HEK293 (cell line): ENCODE measurements at regions not wholly inside any gene's neighbourhood (a gene's known extent, or its start where the extent isn't known, plus 50 kb on each side); places are given as distances from the start of the nearest gene placed in this dataset.
A peak's percentile ranks its signal among the peaks of the same experiment; 100 is the strongest.

Experiments
- FEZF1 ChIP-seq: fragments of 450-650 bp; formaldehyde crosslinking; IDR thresholded peaks from 2 replicates; pipeline ENCODE4 v1.5.1; 2016; ENCODE audit warnings: missing biosample characterization, missing genetic modification characterization
- GFI1B ChIP-seq: fragments of 450-650 bp; formaldehyde crosslinking; IDR thresholded peaks from 2 replicates; pipeline ENCODE4 v1.5.1; 2016; ENCODE audit warnings: missing biosample characterization, missing genetic modification characterization
- KLF10 ChIP-seq: fragments of 450-650 bp; IDR thresholded peaks from 2 replicates; pipeline ENCODE4 v1.5.1; 2018; ENCODE audit warnings: missing biosample characterization, mild to moderate bottlenecking, missing genetic modification characterization
- KLF16 ChIP-seq: fragments of 450-650 bp; formaldehyde crosslinking; IDR thresholded peaks from 2 replicates; pipeline ENCODE4 v1.5.1; 2017; ENCODE audit warnings: missing biosample characterization, missing genetic modification characterization
- MEIS1 ChIP-seq: sonication (generic); formaldehyde crosslinking; IDR thresholded peaks from 2 replicates; pipeline ENCODE4 v1.8.1; 2022; ENCODE audit warnings: missing genetic modification reagents, mild to moderate bottlenecking, borderline replicate concordance
- OVOL3 ChIP-seq: fragments of 450-650 bp; formaldehyde crosslinking; IDR thresholded peaks from 2 replicates; pipeline ENCODE4 v1.5.1; 2016; ENCODE audit warnings: missing biosample characterization, missing genetic modification characterization
- YY1 ChIP-seq: fragments of 450-650 bp; formaldehyde crosslinking; IDR thresholded peaks from 2 replicates; pipeline ENCODE4 v1.5.1; 2018; ENCODE audit warnings: missing biosample characterization, missing genetic modification characterization
- ZBTB17 ChIP-seq: fragments of 450-650 bp; formaldehyde crosslinking; IDR thresholded peaks from 2 replicates; pipeline ENCODE4 v1.5.1; 2016; ENCODE audit warnings: missing biosample characterization, missing genetic modification characterization
- ZNF146 ChIP-seq: fragments of 450-650 bp; formaldehyde crosslinking; IDR thresholded peaks from 2 replicates; pipeline ENCODE4 v1.5.1; 2016; ENCODE audit warnings: missing biosample characterization, missing genetic modification characterization
- ZNF174 ChIP-seq: fragments of 450-650 bp; formaldehyde crosslinking; IDR thresholded peaks from 2 replicates; pipeline ENCODE4 v1.5.0; 2017; ENCODE audit warnings: missing biosample characterization, mild to moderate bottlenecking, missing genetic modification characterization
- ZNF214 ChIP-seq: fragments of 450-650 bp; formaldehyde crosslinking; IDR thresholded peaks from 2 replicates; pipeline ENCODE4 v1.5.1; 2017; ENCODE audit warnings: missing biosample characterization, mild to moderate bottlenecking, missing genetic modification characterization, borderline replicate concordance
- ZNF350 ChIP-seq: fragments of 450-650 bp; formaldehyde crosslinking; IDR thresholded peaks from 2 replicates; pipeline ENCODE4 v1.5.0; 2017; ENCODE audit warnings: missing biosample characterization, mild to moderate bottlenecking, missing genetic modification characterization
- ZNF366 ChIP-seq: fragments of 450-650 bp; formaldehyde crosslinking; conservative IDR thresholded peaks from 2 replicates; pipeline ENCODE4 v1.5.1; 2016; ENCODE audit warnings: missing biosample characterization, missing genetic modification characterization
- ZNF391 ChIP-seq: fragments of 450-650 bp; formaldehyde crosslinking; IDR thresholded peaks from 2 replicates; pipeline ENCODE4 v1.5.1; 2016; ENCODE audit warnings: low read depth, missing biosample characterization, missing genetic modification characterization, borderline replicate concordance
- ZNF48 ChIP-seq: fragments of 450-650 bp; formaldehyde crosslinking; IDR thresholded peaks from 2 replicates; pipeline ENCODE4 v1.5.1; 2016; ENCODE audit warnings: missing biosample characterization, missing genetic modification characterization
- ZNF549 ChIP-seq: fragments of 450-650 bp; IDR thresholded peaks from 2 replicates; pipeline ENCODE4 v1.5.1; 2018; ENCODE audit warnings: missing biosample characterization, missing genetic modification characterization, mild to moderate bottlenecking, inconsistent platforms, moderate library complexity
- ZNF658 ChIP-seq: fragments of 450-650 bp; formaldehyde crosslinking; IDR thresholded peaks from 2 replicates; pipeline ENCODE4; 2016; ENCODE audit warnings: missing biosample characterization, missing genetic modification characterization
- ZNF670 ChIP-seq: fragments of 450-650 bp; formaldehyde crosslinking; IDR thresholded peaks from 2 replicates; pipeline ENCODE4 v1.5.1; 2016; ENCODE audit warnings: missing biosample characterization, missing genetic modification characterization, low read depth
- ZNF701 ChIP-seq: fragments of 450-650 bp; formaldehyde crosslinking; IDR thresholded peaks from 2 replicates; pipeline ENCODE4 v1.5.1; 2016; ENCODE audit warnings: missing biosample characterization, missing genetic modification characterization
- ZNF777 ChIP-seq: fragments of 450-650 bp; formaldehyde crosslinking; IDR thresholded peaks from 2 replicates; pipeline ENCODE4 v1.5.1; 2017; ENCODE audit warnings: missing biosample characterization, missing genetic modification characterization, borderline replicate concordance
- ZNF830 ChIP-seq: fragments of 450-650 bp; IDR thresholded peaks from 2 replicates; pipeline ENCODE4 v1.5.0; 2018; ENCODE audit warnings: missing biosample characterization, missing genetic modification characterization, low read depth, mild to moderate bottlenecking, moderate library complexity
- ZSCAN16 ChIP-seq: fragments of 450-650 bp; formaldehyde crosslinking; IDR thresholded peaks from 2 replicates; pipeline ENCODE4 v1.5.1; 2016; ENCODE audit warnings: missing biosample characterization, missing genetic modification characterization
- TF ChIP-seq, protein P1 (sequence below): fragments of 450-650 bp; formaldehyde crosslinking; optimal IDR thresholded peaks from 2 replicates; pipeline ENCODE3; 2016; ENCODE audit warnings: missing biosample characterization, mild to moderate bottlenecking, missing genetic modification characterization
- TF ChIP-seq, protein P2 (sequence below): fragments of 450-650 bp; IDR thresholded peaks from 2 replicates; pipeline ENCODE4 v1.5.1; 2018; ENCODE audit warnings: missing biosample characterization, missing genetic modification characterization
- TF ChIP-seq, protein P3 (sequence below): fragments of 450-650 bp; formaldehyde crosslinking; IDR thresholded peaks from 2 replicates; pipeline ENCODE4 v1.5.1; 2017; ENCODE audit warnings: missing biosample characterization, missing genetic modification characterization
- TF ChIP-seq, protein P4 (sequence below): fragments of 450-650 bp; formaldehyde crosslinking; IDR thresholded peaks from 2 replicates; pipeline ENCODE4 v1.5.1; 2017; ENCODE audit warnings: missing biosample characterization, missing genetic modification characterization
- TF ChIP-seq, protein P5 (sequence below): fragments of 450-650 bp; formaldehyde crosslinking; IDR thresholded peaks from 2 replicates; pipeline ENCODE4 v1.5.1; 2016; ENCODE audit warnings: missing biosample characterization, missing genetic modification characterization
- TF ChIP-seq, protein P6 (sequence below): fragments of 450-650 bp; formaldehyde crosslinking; IDR thresholded peaks from 2 replicates; pipeline ENCODE4 v1.5.1; 2016; ENCODE audit warnings: missing biosample characterization, missing genetic modification characterization
- TF ChIP-seq, protein P7 (sequence below): fragments of 450-650 bp; formaldehyde crosslinking; IDR thresholded peaks from 2 replicates; pipeline ENCODE4 v1.5.1; 2016; ENCODE audit warnings: missing biosample characterization, missing genetic modification characterization

DNA sequence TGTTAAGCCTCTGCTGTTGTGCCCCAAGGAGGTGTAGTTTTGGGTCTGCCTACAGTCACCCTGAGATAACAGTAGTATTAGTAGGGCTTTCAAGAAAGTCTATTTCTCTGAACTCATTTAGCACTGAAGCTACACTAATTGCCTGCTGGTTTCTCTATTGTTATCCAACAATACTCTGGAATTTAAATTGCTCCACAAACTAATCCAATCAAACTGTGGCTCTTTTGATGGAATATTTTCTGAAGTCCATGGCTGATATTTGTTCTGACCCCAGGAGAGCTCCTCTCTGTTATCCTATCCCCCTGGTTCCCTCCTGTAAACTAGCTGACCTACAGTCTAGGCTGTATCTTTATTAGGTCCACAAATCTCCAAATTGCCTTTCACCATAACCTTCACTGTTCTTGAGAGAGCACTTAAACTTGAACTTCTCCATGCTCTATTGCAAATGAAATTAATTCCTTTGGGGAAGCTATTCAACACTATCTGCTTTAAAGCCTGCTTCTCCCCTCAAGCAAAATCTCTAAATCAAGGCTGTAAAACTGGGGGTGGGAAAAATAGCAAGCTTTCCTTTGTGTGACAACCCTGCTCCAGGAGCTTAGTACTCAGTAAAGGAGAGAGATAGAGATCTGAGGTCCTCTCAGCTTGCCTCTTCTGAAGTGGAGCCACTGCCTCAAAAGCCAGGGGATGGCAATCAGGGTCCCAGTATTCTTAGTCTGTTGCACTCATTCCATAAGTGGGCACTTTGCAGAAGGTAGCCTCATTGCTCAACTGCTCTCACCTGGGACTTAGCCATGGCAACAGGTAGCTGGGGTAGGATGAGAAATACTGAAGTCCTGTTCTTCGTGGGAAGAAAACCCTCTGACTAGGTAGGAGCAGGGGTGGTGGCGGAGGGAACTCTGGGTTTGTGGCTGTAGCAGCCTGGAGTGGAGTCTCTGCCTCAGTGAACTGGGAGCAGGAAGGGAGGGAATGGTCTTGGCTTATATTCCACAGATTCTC, 110.9 kb downstream of the MACIR start (continued):
- TF ChIP-seq, protein P1, sequence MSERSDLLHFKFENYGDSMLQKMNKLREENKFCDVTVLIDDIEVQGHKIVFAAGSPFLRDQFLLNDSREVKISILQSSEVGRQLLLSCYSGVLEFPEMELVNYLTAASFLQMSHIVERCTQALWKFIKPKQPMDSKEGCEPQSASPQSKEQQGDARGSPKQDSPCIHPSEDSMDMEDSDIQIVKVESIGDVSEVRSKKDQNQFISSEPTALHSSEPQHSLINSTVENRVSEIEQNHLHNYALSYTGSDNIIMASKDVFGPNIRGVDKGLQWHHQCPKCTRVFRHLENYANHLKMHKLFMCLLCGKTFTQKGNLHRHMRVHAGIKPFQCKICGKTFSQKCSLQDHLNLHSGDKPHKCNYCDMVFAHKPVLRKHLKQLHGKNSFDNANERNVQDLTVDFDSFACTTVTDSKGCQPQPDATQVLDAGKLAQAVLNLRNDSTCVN (tag by site-specific recombination): no peak
- no peak for TF ChIP-seq YY1 (tag by site-specific recombination)
- TF ChIP-seq ZNF174: no peak
- peak; percentile 59; the same call in 1 of the 2 replicates for TF ChIP-seq OVOL3 (tag by site-specific recombination)
- TF ChIP-seq MEIS1 (CRISPR knock-in tag): no peak
- no peak for TF ChIP-seq ZNF391 (tag by site-specific recombination)
- no peak for TF ChIP-seq ZNF214 (tag by site-specific recombination)
- TF ChIP-seq, protein P2, sequence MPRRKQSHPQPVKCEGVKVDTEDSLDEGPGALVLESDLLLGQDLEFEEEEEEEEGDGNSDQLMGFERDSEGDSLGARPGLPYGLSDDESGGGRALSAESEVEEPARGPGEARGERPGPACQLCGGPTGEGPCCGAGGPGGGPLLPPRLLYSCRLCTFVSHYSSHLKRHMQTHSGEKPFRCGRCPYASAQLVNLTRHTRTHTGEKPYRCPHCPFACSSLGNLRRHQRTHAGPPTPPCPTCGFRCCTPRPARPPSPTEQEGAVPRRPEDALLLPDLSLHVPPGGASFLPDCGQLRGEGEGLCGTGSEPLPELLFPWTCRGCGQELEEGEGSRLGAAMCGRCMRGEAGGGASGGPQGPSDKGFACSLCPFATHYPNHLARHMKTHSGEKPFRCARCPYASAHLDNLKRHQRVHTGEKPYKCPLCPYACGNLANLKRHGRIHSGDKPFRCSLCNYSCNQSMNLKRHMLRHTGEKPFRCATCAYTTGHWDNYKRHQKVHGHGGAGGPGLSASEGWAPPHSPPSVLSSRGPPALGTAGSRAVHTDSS: no peak
- TF ChIP-seq, protein P3, sequence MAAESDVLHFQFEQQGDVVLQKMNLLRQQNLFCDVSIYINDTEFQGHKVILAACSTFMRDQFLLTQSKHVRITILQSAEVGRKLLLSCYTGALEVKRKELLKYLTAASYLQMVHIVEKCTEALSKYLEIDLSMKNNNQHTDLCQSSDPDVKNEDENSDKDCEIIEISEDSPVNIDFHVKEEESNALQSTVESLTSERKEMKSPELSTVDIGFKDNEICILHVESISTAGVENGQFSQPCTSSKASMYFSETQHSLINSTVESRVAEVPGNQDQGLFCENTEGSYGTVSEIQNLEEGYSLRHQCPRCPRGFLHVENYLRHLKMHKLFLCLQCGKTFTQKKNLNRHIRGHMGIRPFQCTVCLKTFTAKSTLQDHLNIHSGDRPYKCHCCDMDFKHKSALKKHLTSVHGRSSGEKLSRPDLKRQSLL (tag by site-specific recombination): no peak
- TF ChIP-seq, protein P4, sequence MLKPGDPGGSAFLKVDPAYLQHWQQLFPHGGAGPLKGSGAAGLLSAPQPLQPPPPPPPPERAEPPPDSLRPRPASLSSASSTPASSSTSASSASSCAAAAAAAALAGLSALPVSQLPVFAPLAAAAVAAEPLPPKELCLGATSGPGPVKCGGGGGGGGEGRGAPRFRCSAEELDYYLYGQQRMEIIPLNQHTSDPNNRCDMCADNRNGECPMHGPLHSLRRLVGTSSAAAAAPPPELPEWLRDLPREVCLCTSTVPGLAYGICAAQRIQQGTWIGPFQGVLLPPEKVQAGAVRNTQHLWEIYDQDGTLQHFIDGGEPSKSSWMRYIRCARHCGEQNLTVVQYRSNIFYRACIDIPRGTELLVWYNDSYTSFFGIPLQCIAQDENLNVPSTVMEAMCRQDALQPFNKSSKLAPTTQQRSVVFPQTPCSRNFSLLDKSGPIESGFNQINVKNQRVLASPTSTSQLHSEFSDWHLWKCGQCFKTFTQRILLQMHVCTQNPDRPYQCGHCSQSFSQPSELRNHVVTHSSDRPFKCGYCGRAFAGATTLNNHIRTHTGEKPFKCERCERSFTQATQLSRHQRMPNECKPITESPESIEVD: peak; percentile 93
- 0 out of 2 replicates have a peak, but pooled peaks have one; percentile 52 for TF ChIP-seq ZSCAN16 (tag by site-specific recombination)
- TF ChIP-seq, protein P5, sequence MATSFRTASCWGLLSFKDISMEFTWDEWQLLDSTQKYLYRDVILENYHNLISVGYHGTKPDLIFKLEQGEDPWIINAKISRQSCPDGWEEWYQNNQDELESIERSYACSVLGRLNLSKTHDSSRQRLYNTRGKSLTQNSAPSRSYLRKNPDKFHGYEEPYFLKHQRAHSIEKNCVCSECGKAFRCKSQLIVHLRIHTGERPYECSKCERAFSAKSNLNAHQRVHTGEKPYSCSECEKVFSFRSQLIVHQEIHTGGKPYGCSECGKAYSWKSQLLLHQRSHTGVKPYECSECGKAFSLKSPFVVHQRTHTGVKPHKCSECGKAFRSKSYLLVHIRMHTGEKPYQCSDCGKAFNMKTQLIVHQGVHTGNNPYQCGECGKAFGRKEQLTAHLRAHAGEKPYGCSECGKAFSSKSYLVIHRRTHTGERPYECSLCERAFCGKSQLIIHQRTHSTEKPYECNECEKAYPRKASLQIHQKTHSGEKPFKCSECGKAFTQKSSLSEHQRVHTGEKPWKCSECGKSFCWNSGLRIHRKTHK (tag by site-specific recombination): no peak
- TF ChIP-seq ZBTB17: no peak
- TF ChIP-seq, protein P6, sequence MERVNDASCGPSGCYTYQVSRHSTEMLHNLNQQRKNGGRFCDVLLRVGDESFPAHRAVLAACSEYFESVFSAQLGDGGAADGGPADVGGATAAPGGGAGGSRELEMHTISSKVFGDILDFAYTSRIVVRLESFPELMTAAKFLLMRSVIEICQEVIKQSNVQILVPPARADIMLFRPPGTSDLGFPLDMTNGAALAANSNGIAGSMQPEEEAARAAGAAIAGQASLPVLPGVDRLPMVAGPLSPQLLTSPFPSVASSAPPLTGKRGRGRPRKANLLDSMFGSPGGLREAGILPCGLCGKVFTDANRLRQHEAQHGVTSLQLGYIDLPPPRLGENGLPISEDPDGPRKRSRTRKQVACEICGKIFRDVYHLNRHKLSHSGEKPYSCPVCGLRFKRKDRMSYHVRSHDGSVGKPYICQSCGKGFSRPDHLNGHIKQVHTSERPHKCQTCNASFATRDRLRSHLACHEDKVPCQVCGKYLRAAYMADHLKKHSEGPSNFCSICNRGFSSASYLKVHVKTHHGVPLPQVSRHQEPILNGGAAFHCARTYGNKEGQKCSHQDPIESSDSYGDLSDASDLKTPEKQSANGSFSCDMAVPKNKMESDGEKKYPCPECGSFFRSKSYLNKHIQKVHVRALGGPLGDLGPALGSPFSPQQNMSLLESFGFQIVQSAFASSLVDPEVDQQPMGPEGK (tag by site-specific recombination): no peak
- no peak for TF ChIP-seq ZNF48 (tag by site-specific recombination)
- TF ChIP-seq ZNF830 (tag by site-specific recombination): no peak
- no peak for TF ChIP-seq ZNF777 (tag by site-specific recombination)
- no peak for TF ChIP-seq KLF10 (tag by site-specific recombination)
- TF ChIP-seq ZNF701 (tag by site-specific recombination): no peak
- TF ChIP-seq FEZF1 (tag by site-specific recombination): peak; percentile 95
- no peak for TF ChIP-seq ZNF549 (tag by site-specific recombination)
- TF ChIP-seq ZNF146 (tag by site-specific recombination): no peak
- TF ChIP-seq KLF16 (tag by site-specific recombination): no peak
- no peak for TF ChIP-seq GFI1B
- TF ChIP-seq, protein P7, sequence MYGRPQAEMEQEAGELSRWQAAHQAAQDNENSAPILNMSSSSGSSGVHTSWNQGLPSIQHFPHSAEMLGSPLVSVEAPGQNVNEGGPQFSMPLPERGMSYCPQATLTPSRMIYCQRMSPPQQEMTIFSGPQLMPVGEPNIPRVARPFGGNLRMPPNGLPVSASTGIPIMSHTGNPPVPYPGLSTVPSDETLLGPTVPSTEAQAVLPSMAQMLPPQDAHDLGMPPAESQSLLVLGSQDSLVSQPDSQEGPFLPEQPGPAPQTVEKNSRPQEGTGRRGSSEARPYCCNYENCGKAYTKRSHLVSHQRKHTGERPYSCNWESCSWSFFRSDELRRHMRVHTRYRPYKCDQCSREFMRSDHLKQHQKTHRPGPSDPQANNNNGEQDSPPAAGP (tag by site-specific recombination): no peak
- no peak for TF ChIP-seq ZNF670 (tag by site-specific recombination)
- TF ChIP-seq ZNF658 (tag by site-specific recombination): no peak
- TF ChIP-seq ZNF366 (tag by site-specific recombination): no peak
- TF ChIP-seq ZNF350 (tag by site-specific recombination): no peak
